ENCODE measurements at regions not wholly inside any gene's neighbourhood (a gene's known extent, or its start where the extent isn't known, plus 50 kb on each side); places are given as distances from the start of the nearest gene placed in this dataset.
"Not testable (repeated sequence)": the region's sequence is repeated elsewhere in the genome, so short reads cannot be mapped to it uniquely, and the experiment has no call there.

DNA sequence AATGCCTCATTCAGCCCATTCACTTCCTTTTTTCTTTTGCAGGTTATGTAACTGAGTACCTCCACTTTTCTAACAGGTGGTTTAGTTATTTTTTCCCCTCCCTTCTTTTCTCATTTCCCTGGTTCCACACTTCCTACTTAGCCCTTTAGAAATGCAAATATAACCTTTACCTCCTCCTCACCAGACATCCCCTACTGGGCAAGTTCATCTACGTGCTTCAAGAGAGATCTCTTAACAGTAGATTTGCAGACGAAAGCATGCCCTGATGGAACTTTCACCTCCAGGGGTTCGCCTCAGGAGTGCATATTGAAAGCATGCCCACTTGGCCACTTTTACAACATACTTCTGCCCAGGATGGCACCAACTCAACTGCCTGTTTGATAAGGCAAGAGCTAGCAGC, 314.1 kb upstream of the LRRC3B start:
- Histone ChIP-seq H3K36me3 (ENCODE audit: control insufficient read depth, insufficient read depth, low read length) (no peaks in the 10 kb centered on the region), H3K9me3 (ENCODE audit: control insufficient read depth in 2 of 2, low read length in 2 of 2) (no peaks in the 10 kb centered on the region), H3K4me1 (ENCODE audit: control insufficient read depth, insufficient read depth, low read length, poor library complexity, severe bottlenecking) (no peaks in the 10 kb centered on the region), H3K4me3 (ENCODE audit: low read depth, low read length) (no peak overlapping the region), H3K27me3 (ENCODE audit: control insufficient read depth, insufficient read depth, low read length) (no peaks in the 10 kb centered on the region), H3K27ac (ENCODE audit: insufficient read depth, low read length, poor library complexity, severe bottlenecking) (no peak overlapping the region)
- Mint-ChIP-seq H3K4me1 (no peaks in the 10 kb centered on the region), H3K9me3 (peaks cover 2 to 17% (median 8%) of the 10 kb centered on the region in 7 donors), H3K4me3 (no peak overlapping the region), H3K27me3 (no peaks in the 10 kb centered on the region), H3K27ac (no peak overlapping the region), H3K36me3 (no peaks in the 10 kb centered on the region)
- DNase-seq: no peak
- no peak for ATAC-seq (ENCODE audit: low read depth in 2 of 2)

- H3K4me1 ChIP-seq (ENCODE audit: control insufficient read depth, insufficient read depth, low read length, poor library complexity, severe bottlenecking); H3K9me3 ChIP-seq (ENCODE audit: control insufficient read depth in 2 of 2, low read length in 2 of 2); H3K27me3 ChIP-seq (ENCODE audit: control insufficient read depth, insufficient read depth, low read length); DNase-seq; H3K36me3 Mint-ChIP-seq; H3K36me3 ChIP-seq (ENCODE audit: control insufficient read depth, insufficient read depth, low read length); ATAC-seq (ENCODE audit: low read depth in 2 of 2); H3K4me1 Mint-ChIP-seq; H3K27ac ChIP-seq (ENCODE audit: insufficient read depth, low read length, poor library complexity, severe bottlenecking); H3K4me3 ChIP-seq (ENCODE audit: low read depth, low read length); H3K27me3 Mint-ChIP-seq; H3K4me3 Mint-ChIP-seq; H3K27ac Mint-ChIP-seq: not testable (repeated sequence)
- peaks cover 2 to 15% (median 8%) of the 10 kb centered on the region in 7 donors for H3K9me3 Mint-ChIP-seq
Observed at GRCh38 chr3:26309536-26309935, 313.0 kb upstream of the LRRC3B start.

GRCh38 chr3:26312816-26313215, 309.8 kb upstream of the LRRC3B start:
- Histone ChIP-seq H3K36me3 (ENCODE audit: control insufficient read depth, insufficient read depth, low read length) (no peaks in the 10 kb centered on the region), H3K27ac (ENCODE audit: insufficient read depth, low read length, poor library complexity, severe bottlenecking) (no peak overlapping the region), H3K27me3 (ENCODE audit: control insufficient read depth, insufficient read depth, low read length) (no peaks in the 10 kb centered on the region), H3K4me3 (ENCODE audit: low read depth, low read length) (no peak overlapping the region), H3K9me3 (ENCODE audit: control insufficient read depth in 2 of 2, low read length in 2 of 2) (no peaks in the 10 kb centered on the region), H3K4me1 (ENCODE audit: control insufficient read depth, insufficient read depth, low read length, poor library complexity, severe bottlenecking) (no peaks in the 10 kb centered on the region)
- H3K9me3 Mint-ChIP-seq: peaks cover 2 to 20% (median 13%) of the 10 kb centered on the region in 7 donors
- H3K36me3 Mint-ChIP-seq: no peaks in the 10 kb centered on the region
- ATAC-seq (ENCODE audit: low read depth in 2 of 2) (no peak), DNase-seq (no peak)
- H3K27ac Mint-ChIP-seq: no peak overlapping the region
- no peaks in the 10 kb centered on the region for H3K27me3 Mint-ChIP-seq
- H3K4me1 Mint-ChIP-seq: no peaks in the 10 kb centered on the region
- H3K4me3 Mint-ChIP-seq: no peak overlapping the region

DNA sequence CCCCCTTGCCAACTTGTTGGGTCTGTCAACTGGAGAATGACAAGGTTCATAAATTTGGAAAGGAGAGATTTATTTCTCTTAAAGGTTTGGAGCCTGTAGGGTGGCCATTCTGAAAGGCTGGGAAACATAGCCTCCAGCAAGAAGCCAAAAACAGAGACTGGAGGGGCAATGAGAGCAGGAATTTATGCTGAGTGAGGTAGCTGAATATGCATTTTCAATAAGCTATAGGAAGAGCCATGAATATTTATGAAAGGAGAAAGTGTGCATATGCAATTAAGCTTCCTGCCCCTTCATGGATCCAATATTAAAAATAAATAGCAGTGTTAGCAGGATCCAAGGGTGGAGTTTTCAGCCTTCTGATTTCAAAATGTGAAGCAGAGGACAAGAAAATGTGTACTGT, 306.1 kb upstream of the LRRC3B start:
- no peak overlapping the region for H3K4me3 ChIP-seq (ENCODE audit: low read depth, low read length)
- H3K27me3 ChIP-seq (ENCODE audit: control insufficient read depth, insufficient read depth, low read length): no peaks in the 10 kb centered on the region
- H3K9me3 ChIP-seq (ENCODE audit: control insufficient read depth in 2 of 2, low read length in 2 of 2): peaks cover 0 to 3% of the 10 kb centered on the region in 2 experiments
- H3K4me1 ChIP-seq (ENCODE audit: control insufficient read depth, insufficient read depth, low read length, poor library complexity, severe bottlenecking): no peaks in the 10 kb centered on the region
- no peak overlapping the region for H3K27ac Mint-ChIP-seq
- H3K36me3 Mint-ChIP-seq: peaks cover 4% of the 10 kb centered on the region
- H3K9me3 Mint-ChIP-seq: peaks cover 0 to 31% (median 11%) of the 10 kb centered on the region in 7 donors
- H3K4me1 Mint-ChIP-seq: no peaks in the 10 kb centered on the region
- no peaks in the 10 kb centered on the region for H3K27me3 Mint-ChIP-seq
- ATAC-seq (ENCODE audit: low read depth in 2 of 2) (no peak), DNase-seq (no peak)
- no peak overlapping the region for H3K27ac ChIP-seq (ENCODE audit: insufficient read depth, low read length, poor library complexity, severe bottlenecking)
- no peaks in the 10 kb centered on the region for H3K36me3 ChIP-seq (ENCODE audit: control insufficient read depth, insufficient read depth, low read length)
- no peak overlapping the region for H3K4me3 Mint-ChIP-seq

DNA sequence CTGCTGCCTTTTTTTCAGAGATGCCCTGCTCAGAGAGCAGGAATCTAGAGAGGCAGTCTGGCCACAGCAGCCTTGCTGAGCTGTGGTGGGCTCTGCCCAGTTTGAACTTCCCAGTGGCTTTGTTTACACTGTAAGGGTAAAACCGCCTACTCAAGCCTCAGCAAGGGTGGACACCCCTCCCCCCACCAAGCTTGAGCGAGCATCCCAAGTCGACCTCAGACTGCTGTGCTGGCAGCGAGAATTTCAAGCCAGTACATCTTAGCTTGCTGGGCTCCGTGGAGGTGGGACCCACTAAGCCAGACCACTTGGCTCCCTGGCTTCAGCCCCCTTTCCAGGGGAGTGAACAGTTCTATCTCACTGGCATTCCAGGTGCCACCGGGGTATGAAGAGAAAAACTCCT, 298.8 kb upstream of the LRRC3B start:
- not testable (repeated sequence) for H3K27me3 Mint-ChIP-seq; H3K27me3 ChIP-seq (ENCODE audit: control insufficient read depth, insufficient read depth, low read length); H3K9me3 ChIP-seq (ENCODE audit: control insufficient read depth in 2 of 2, low read length in 2 of 2); H3K4me1 ChIP-seq (ENCODE audit: control insufficient read depth, insufficient read depth, low read length, poor library complexity, severe bottlenecking); ATAC-seq (ENCODE audit: low read depth in 2 of 2); DNase-seq; H3K36me3 ChIP-seq (ENCODE audit: control insufficient read depth, insufficient read depth, low read length); H3K27ac ChIP-seq (ENCODE audit: insufficient read depth, low read length, poor library complexity, severe bottlenecking); H3K4me3 ChIP-seq (ENCODE audit: low read depth, low read length); H3K36me3 Mint-ChIP-seq; H3K4me3 Mint-ChIP-seq; H3K4me1 Mint-ChIP-seq; H3K27ac Mint-ChIP-seq
- H3K9me3 Mint-ChIP-seq: peaks cover 1 to 37% (median 9%) of the 10 kb centered on the region in 7 donors

- no peak overlapping the region for H3K4me3 ChIP-seq (ENCODE audit: low read depth, low read length)
- ATAC-seq (ENCODE audit: low read depth in 2 of 2): no peak
- no peaks in the 10 kb centered on the region for H3K4me1 Mint-ChIP-seq
Observed at GRCh38 chr3:26340001-26340400, 282.6 kb upstream of the LRRC3B start.

DNA sequence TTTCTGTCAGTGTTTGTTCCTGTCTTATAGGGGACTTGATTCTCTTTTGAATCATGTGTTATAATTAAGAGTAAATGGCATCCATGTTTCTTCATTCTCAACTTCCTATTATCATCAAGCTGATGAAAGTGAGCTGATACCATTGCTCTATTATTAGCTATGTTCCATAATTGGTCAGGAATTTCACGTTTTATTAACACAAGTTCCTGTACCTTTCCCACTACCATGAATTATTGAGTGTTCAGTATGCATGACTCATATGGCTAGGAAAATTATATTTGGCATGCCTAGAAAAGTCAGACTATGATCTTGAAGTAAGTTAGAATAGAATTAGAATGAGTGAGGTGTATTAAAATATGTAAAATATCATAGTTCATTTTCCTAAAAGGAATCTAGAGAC, 278.9 kb upstream of the LRRC3B start:
- Histone ChIP-seq H3K9me3 (ENCODE audit: control insufficient read depth in 2 of 2, low read length in 2 of 2) (peaks cover 0 to 2% of the 10 kb centered on the region in 2 experiments), H3K27me3 (ENCODE audit: control insufficient read depth, insufficient read depth, low read length) (no peaks in the 10 kb centered on the region), H3K36me3 (ENCODE audit: control insufficient read depth, insufficient read depth, low read length) (no peaks in the 10 kb centered on the region), H3K4me1 (ENCODE audit: control insufficient read depth, insufficient read depth, low read length, poor library complexity, severe bottlenecking) (no peaks in the 10 kb centered on the region), H3K27ac (ENCODE audit: insufficient read depth, low read length, poor library complexity, severe bottlenecking) (no peak overlapping the region), H3K4me3 (ENCODE audit: low read depth, low read length) (no peak overlapping the region)
- H3K27me3 Mint-ChIP-seq: no peaks in the 10 kb centered on the region
- no peaks in the 10 kb centered on the region for H3K36me3 Mint-ChIP-seq
- H3K4me1 Mint-ChIP-seq: no peaks in the 10 kb centered on the region
- H3K9me3 Mint-ChIP-seq: peaks cover 0 to 11% (median 4%) of the 10 kb centered on the region in 7 donors
- no peak overlapping the region for H3K4me3 Mint-ChIP-seq
- ATAC-seq (ENCODE audit: low read depth in 2 of 2) (no peak), DNase-seq (no peak)
- no peak overlapping the region for H3K27ac Mint-ChIP-seq

More at GRCh38 chr3:26340001-26340400, 282.6 kb upstream of the LRRC3B start:
- Histone ChIP-seq H3K36me3 (ENCODE audit: control insufficient read depth, insufficient read depth, low read length) (no peaks in the 10 kb centered on the region), H3K4me1 (ENCODE audit: control insufficient read depth, insufficient read depth, low read length, poor library complexity, severe bottlenecking) (no peaks in the 10 kb centered on the region), H3K27me3 (ENCODE audit: control insufficient read depth, insufficient read depth, low read length) (no peaks in the 10 kb centered on the region), H3K9me3 (ENCODE audit: control insufficient read depth in 2 of 2, low read length in 2 of 2) (no peaks in the 10 kb centered on the region), H3K27ac (ENCODE audit: insufficient read depth, low read length, poor library complexity, severe bottlenecking) (no peak overlapping the region)
- Mint-ChIP-seq H3K27ac (no peak overlapping the region), H3K4me3 (no peak overlapping the region), H3K9me3 (peaks cover 0 to 12% (median 3%) of the 10 kb centered on the region in 7 donors), H3K27me3 (no peaks in the 10 kb centered on the region), H3K36me3 (no peaks in the 10 kb centered on the region)
- no peak for DNase-seq

DNA sequence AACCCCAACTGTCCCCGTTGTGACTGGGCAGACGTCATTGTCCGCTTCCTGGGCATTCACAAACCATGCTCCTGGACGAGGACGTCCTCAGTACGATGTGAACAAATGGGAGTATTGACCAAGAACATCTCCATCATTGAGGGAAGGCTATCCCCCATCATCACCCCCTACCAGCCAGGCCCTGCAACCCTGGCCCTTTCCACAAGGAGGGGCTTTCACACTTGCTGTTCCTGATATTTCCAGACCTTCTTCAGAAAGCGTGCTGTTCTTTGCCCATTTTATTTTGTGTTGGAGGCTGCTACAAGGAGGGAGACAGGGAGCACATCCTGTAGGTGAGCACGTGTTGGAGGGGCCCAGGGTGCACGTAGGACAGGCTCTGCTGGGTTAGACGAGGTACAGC, 277.0 kb upstream of the LRRC3B start:
- Histone ChIP-seq H3K36me3 (ENCODE audit: control insufficient read depth, insufficient read depth, low read length) (no peaks in the 10 kb centered on the region), H3K27ac (ENCODE audit: insufficient read depth, low read length, poor library complexity, severe bottlenecking) (no peak overlapping the region), H3K4me1 (ENCODE audit: control insufficient read depth, insufficient read depth, low read length, poor library complexity, severe bottlenecking) (no peaks in the 10 kb centered on the region), H3K9me3 (ENCODE audit: control insufficient read depth in 2 of 2, low read length in 2 of 2) (peaks cover 5% of the 10 kb centered on the region in 2 experiments), H3K4me3 (ENCODE audit: low read depth, low read length) (no peak overlapping the region), H3K27me3 (ENCODE audit: control insufficient read depth, insufficient read depth, low read length) (no peaks in the 10 kb centered on the region)
- no peaks in the 10 kb centered on the region for H3K4me1 Mint-ChIP-seq
- peaks cover 0 to 19% (median 6%) of the 10 kb centered on the region in 7 donors for H3K9me3 Mint-ChIP-seq
- no peaks in the 10 kb centered on the region for H3K27me3 Mint-ChIP-seq
- no peaks in the 10 kb centered on the region for H3K36me3 Mint-ChIP-seq
- ATAC-seq (ENCODE audit: low read depth in 2 of 2) (no peak), DNase-seq (no peak)
- H3K27ac Mint-ChIP-seq: no peak overlapping the region
- H3K4me3 Mint-ChIP-seq: no peak overlapping the region

Data from CD4-positive, CD25-positive, alpha-beta regulatory T cell (primary cell).